ENCODE measurements at regions not wholly inside any gene's neighbourhood (a gene's known extent, or its start where the extent isn't known, plus 50 kb on each side); places are given as distances from the start of the nearest gene placed in this dataset.

- DNase-seq, result no peak
These were observed 163.4 kb upstream of the ERCC4 start for GRCh38 chr16:13756411-13757140.

GRCh38 chr16:13766334-13766733 lies 153.6 kb upstream of the ERCC4 start:
- DNase-seq, result no peak

GRCh38 chr16:13767215-13767614 lies 152.7 kb upstream of the ERCC4 start:
- DNase-seq, result no peak

GRCh38 chr16:13768471-13768870 lies 151.5 kb upstream of the ERCC4 start:
- no peak for DNase-seq

GRCh38 chr16:13770436-13770835 lies 149.5 kb upstream of the ERCC4 start:
- DNase-seq, result no peak

- no peak for DNase-seq
These were observed 147.2 kb upstream of the ERCC4 start for GRCh38 chr16:13772782-13773181.

GRCh38 chr16:13779676-13780075 lies 140.3 kb upstream of the ERCC4 start:
- DNase-seq, result no peak

- no peak for DNase-seq
These were observed 139.4 kb upstream of the ERCC4 start for GRCh38 chr16:13780406-13781168.

GRCh38 chr16:13781169-13781564 lies 138.8 kb upstream of the ERCC4 start:
- no peak for DNase-seq

GRCh38 chr16:13781575-13782338 lies 138.2 kb upstream of the ERCC4 start:
- DNase-seq, result no peak

GRCh38 chr16:13791095-13791494 lies 128.9 kb upstream of the ERCC4 start:
- DNase-seq, result no peak

- DNase-seq, result no peak
These were observed 126.0 kb upstream of the ERCC4 start for GRCh38 chr16:13793841-13794409.

GRCh38 chr16:13795131-13795530 lies 124.8 kb upstream of the ERCC4 start:
- no peak for DNase-seq

- no peak for DNase-seq
These were observed 122.2 kb upstream of the ERCC4 start for GRCh38 chr16:13797718-13798117.

- no peak for DNase-seq
These were observed 121.7 kb upstream of the ERCC4 start for GRCh38 chr16:13798211-13798610.

GRCh38 chr16:13803974-13804373 lies 116.0 kb upstream of the ERCC4 start:
- no peak for DNase-seq

- no peak for DNase-seq
These were observed 114.0 kb upstream of the ERCC4 start for GRCh38 chr16:13805951-13806350.

- no peak for DNase-seq
These were observed 113.3 kb upstream of the ERCC4 start for GRCh38 chr16:13806671-13807070.

GRCh38 chr16:13808102-13808501 lies 111.9 kb upstream of the ERCC4 start:
- DNase-seq, result no peak

- no peak for DNase-seq
These were observed 110.2 kb upstream of the ERCC4 start for GRCh38 chr16:13809765-13810164.

GRCh38 chr16:13811834-13812233 lies 108.1 kb upstream of the ERCC4 start:
- DNase-seq, result no peak

GRCh38 chr16:13816701-13817100 lies 103.3 kb upstream of the ERCC4 start:
- DNase-seq, result no peak

GRCh38 chr16:13823501-13823900 lies 96.5 kb upstream of the ERCC4 start:
- no peak for DNase-seq
